ENCODE measurements at regions not wholly inside any gene's neighbourhood (a gene's known extent, or its start where the extent isn't known, plus 50 kb on each side); places are given as distances from the start of the nearest gene placed in this dataset.
"Not testable (repeated sequence)": the region's sequence is repeated elsewhere in the genome, so short reads cannot be mapped to it uniquely, and the experiment has no call there.

DNA sequence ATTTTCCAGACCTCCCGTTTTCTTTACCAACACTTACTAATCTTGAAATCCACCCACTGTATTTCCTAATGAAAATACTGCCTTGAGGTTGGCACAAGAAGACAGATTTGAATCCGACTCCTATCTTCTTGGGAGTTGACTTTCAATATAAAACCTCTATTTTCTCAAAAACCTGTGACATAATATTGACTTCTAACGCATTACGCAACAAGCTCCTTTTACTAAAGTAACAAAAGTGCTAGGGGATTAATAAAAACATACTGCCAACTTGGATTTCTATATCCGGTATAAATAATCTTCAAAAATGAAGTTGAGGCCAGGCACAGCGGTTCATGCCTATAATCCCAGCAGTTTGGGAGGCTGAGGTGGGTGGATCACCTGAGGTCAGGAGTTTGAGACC is 382.0 kb downstream of the PREX1 start:
- TF ChIP-seq, protein P1, sequence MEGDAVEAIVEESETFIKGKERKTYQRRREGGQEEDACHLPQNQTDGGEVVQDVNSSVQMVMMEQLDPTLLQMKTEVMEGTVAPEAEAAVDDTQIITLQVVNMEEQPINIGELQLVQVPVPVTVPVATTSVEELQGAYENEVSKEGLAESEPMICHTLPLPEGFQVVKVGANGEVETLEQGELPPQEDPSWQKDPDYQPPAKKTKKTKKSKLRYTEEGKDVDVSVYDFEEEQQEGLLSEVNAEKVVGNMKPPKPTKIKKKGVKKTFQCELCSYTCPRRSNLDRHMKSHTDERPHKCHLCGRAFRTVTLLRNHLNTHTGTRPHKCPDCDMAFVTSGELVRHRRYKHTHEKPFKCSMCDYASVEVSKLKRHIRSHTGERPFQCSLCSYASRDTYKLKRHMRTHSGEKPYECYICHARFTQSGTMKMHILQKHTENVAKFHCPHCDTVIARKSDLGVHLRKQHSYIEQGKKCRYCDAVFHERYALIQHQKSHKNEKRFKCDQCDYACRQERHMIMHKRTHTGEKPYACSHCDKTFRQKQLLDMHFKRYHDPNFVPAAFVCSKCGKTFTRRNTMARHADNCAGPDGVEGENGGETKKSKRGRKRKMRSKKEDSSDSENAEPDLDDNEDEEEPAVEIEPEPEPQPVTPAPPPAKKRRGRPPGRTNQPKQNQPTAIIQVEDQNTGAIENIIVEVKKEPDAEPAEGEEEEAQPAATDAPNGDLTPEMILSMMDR (IDR thresholded peaks at IDR 0.05; ENCODE audit: borderline replicate concordance, control extremely low read depth, extremely low read depth, insufficient read depth, missing control alignments), result no peak
- in situ Hi-C loops (cut with MboI; ENCODE audit: low sequenced_read_pairs, unreplicated experiment), result no loop called here
- DNase-seq (ENCODE audit: low spot score), result no peak

DNA sequence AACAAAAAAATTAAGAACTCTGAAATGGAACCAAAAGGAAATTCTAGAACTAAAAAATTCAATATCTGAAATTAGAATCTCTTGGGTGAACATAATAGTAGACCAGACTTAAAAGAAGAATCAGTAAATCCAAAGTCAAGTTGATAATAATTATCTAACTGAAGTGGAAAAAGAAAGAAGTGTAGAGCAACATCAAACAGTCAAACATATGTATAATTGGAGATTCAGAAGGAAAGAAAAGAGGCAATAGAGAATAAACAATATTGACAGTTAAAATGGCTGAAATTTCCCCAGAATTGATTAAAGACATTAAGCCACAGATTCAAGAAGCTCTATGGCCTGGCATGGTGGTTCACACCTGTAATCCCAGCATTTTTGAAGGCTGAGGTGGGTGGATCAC is 383.6 kb downstream of the PREX1 start:
- DNase-seq (ENCODE audit: low spot score), result no peak
- in situ Hi-C loops (cut with MboI; ENCODE audit: low sequenced_read_pairs, unreplicated experiment), result no loop called here

DNA sequence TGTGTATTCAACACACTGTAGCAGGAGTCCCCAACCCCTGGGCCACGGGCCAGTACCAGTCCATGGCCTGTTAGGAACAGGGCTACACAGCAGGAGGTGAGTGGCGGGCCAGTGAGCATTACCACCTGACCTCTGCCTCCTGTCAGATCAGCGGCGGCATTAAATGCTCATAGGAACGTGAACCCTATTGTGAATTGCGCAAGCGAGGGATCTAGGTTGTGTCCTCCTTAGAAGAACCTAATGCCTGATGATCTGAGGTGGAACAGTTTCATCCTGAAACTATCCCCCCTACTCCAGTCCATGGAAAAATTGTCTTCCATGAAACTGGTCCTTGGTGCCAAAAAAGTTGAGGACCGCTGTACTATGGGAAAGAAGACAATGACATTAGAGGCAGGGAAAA is 386.9 kb downstream of the PREX1 start:
- in situ Hi-C loops (cut with MboI; ENCODE audit: low sequenced_read_pairs, unreplicated experiment), result no loop called here
- no peak for DNase-seq (ENCODE audit: low spot score)
- TF ChIP-seq, protein P1 (IDR thresholded peaks at IDR 0.05; ENCODE audit: borderline replicate concordance, control extremely low read depth, extremely low read depth, insufficient read depth, missing control alignments), result no peak

More for the DNA sequence above, 383.6 kb downstream of the PREX1 start:
- TF ChIP-seq, protein P1 (IDR thresholded peaks at IDR 0.05; ENCODE audit: borderline replicate concordance, control extremely low read depth, extremely low read depth, insufficient read depth, missing control alignments), result no peak

DNA sequence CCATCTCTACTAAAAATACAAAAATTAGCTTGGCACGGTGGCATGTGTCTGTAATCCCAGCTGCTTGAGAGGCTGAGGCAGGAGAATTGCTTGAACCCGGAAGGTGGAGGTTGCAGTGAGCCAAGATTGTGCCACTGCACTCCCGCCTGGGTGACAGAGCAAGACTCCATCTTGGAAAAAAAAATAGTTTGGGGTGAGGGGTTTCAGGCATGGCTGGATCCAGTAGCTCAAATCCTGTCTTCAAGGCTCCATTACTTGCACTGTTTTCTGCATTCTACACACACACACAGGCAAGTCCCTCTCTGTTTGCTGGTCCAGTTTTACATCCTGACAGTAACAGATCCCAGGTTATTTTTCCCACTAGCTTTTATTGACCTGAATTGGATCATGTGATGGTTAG is 387.5 kb downstream of the PREX1 start:
- DNase-seq (ENCODE audit: low spot score); in situ Hi-C loops (cut with MboI; ENCODE audit: low sequenced_read_pairs, unreplicated experiment): not testable (repeated sequence)

DNA sequence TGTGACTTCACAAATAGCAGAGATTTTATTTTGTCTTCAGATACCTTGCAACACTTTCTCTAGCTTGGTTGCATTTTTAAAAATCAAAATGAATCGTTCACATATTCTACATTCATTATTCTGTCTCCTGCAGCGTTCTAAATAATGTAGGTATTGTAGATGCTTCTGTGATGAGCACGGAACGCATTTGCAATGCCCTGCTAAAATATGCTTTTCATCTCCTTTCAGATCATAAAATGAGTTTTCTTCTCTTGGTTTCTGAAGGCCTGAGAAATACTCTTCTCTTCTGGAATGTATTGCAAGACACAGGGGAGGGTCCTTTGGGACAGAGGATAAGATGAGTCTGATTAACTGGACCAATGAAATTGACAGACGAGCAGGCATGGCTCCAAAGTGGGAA is 390.7 kb downstream of the PREX1 start:
- in situ Hi-C loops (cut with MboI; ENCODE audit: low sequenced_read_pairs, unreplicated experiment), result no loop called here
- DNase-seq (ENCODE audit: low spot score), result no peak
- TF ChIP-seq, protein P1 (IDR thresholded peaks at IDR 0.05; ENCODE audit: borderline replicate concordance, control extremely low read depth, extremely low read depth, insufficient read depth, missing control alignments), result no peak

DNA sequence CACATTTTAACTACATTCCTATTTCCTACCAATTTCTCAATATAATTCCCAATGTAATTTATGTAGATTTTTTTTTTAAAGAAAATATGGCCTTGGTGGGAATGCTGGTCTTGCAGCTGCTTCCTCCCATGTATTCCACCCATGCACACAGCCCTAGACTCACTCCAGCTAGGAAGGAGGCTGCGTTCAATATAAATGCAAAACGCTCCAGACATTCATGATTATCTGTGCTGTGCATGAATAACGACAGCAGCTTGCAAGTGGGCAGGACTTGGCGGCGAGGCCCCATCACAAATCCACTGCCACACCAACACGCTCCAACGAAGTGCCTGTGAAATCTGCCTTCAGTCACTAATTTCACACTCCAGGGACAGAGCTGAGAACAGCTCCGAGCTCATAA is 391.2 kb downstream of the PREX1 start:
- DNase-seq (ENCODE audit: low spot score); in situ Hi-C loops (cut with MboI; ENCODE audit: low sequenced_read_pairs, unreplicated experiment): not testable (repeated sequence)

DNA sequence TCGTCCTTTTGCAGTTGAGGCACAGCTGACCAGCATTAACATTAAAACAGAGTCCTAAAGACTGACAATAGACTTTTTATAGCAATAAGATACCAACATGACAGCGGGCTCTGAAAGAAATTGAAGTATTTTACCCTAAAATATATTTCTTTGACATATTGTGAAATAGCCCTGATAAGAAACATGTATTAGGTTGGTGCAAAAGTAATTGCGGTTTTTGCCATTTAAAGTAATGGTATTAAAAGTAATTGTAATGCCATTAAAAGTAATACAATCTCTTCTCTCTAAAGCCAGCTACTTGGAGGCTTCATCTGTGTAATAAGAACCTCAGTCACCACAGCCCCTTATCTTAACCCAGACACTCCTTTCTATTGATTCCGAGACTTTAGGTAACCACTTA is 394.6 kb downstream of the PREX1 start:
- TF ChIP-seq, protein P1 (IDR thresholded peaks at IDR 0.05; ENCODE audit: borderline replicate concordance, control extremely low read depth, extremely low read depth, insufficient read depth, missing control alignments), result no peak
- in situ Hi-C loops (cut with MboI; ENCODE audit: low sequenced_read_pairs, unreplicated experiment), result no loop called here
- no peak for DNase-seq (ENCODE audit: low spot score)

DNA sequence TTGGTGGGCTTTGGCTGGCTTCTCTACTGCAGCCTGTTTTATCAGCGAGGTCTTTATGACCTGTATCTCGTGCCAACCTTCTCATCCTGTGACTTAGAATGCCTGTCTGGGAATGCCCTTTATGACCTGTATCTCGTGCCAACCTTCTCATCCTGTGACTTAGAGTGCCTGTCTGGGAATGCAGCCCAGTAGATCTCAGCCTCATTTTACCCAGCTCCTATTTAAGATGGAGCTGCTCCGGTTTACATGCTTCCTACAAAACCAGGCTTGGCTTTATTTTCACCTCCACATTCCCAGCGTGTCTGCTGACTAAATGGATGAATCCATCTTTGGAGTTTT is 395.3 kb downstream of the PREX1 start:
- no peak for DNase-seq (ENCODE audit: low spot score)
- TF ChIP-seq, protein P1 (IDR thresholded peaks at IDR 0.05; ENCODE audit: borderline replicate concordance, control extremely low read depth, extremely low read depth, insufficient read depth, missing control alignments), result no peak
- in situ Hi-C loops (cut with MboI; ENCODE audit: low sequenced_read_pairs, unreplicated experiment), result no loop called here
